ENCODE measurements at regions not wholly inside any gene's neighbourhood (a gene's known extent, or its start where the extent isn't known, plus 50 kb on each side); places are given as distances from the start of the nearest gene placed in this dataset.

DNA sequence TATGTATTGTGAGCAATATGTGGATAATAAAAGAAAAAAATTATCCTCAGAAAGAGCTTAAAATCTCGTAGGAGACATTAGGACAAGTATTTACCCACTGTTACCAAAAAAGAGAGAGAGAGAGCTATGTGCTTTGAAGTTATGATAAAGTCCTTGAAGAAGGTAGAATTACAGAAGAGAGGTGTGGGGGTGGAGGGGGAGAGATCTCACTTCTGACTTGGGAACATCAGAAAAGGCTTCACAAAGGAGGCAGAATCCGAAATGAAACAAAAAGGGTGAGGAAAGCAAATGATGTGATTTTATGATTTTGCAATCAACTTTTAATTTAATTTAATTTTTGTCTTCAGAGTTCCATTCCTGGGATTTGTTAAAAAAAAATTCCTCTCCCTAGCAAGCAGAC, 311.8 kb upstream of the ATP2B1 start:
- intact Hi-C loops (cut with micrococcal nuclease; ENCODE audit: unreplicated experiment), result no loop called here
- Histone ChIP-seq H3K9me3 (replicated peaks; ENCODE audit: control insufficient read depth, insufficient read depth, low read length) (no peaks in the 10 kb centered on the region), H3K4me3 (no peak overlapping the region), H3K79me2 (ENCODE audit: control insufficient read depth, insufficient read depth, low read length) (no peaks in the 10 kb centered on the region), H3K4me1 (ENCODE audit: control insufficient read depth, insufficient read depth, low read length) (no peaks in the 10 kb centered on the region), H3K27ac (ENCODE audit: control insufficient read depth, insufficient read depth) (no peak overlapping the region), H3K36me3 (ENCODE audit: control insufficient read depth in 2 of 2, insufficient read depth in 2 of 2, low read length in 1 of 2) (no peaks in the 10 kb centered on the region), H2AFZ (ENCODE audit: control insufficient read depth, low read depth, low read length) (no peak overlapping the region), H3K27me3 (replicated peaks in 1 of 2; ENCODE audit: control insufficient read depth in 2 of 2, insufficient read depth in 2 of 2, low read length in 1 of 2) (no peaks in the 10 kb centered on the region), H3K4me2 (ENCODE audit: control insufficient read depth, insufficient read depth) (no peak overlapping the region), H3K9ac (ENCODE audit: control insufficient read depth, insufficient read depth, low read length) (no peak overlapping the region), H4K20me1 (ENCODE audit: control insufficient read depth, insufficient read depth) (no peaks in the 10 kb centered on the region)
- SMC1A ChIA-PET (ENCODE audit: uncharacterized antibody, unreplicated experiment), result interaction anchor here (1.0 to 1.4 kb wide), 3 partner anchors 32 to 477 kb away, joined by 3 to 7 read pairs (median 3); no protein-coding TSS in a partner anchor
- POLR2A ChIA-PET, result no interaction called here
- no peak for TF ChIP-seq MYC (IDR thresholded peaks at IDR 0.05; ENCODE audit: insufficient read depth, insufficient read length, insufficient replicate concordance, low read length, severe bottlenecking)
- no TSS peak for BruUV-seq (replicated peaks)
- no peak for DNase-seq (ENCODE audit: low read depth, low spot score)
- ATAC-seq, result no peak
- in situ Hi-C loops (cut with MboI), result no loop called here
- no peak for FAIRE-seq
- CTCF ChIA-PET, result interaction anchor here (0.6 to 1.3 kb wide), 7 partner anchors 11 to 479 kb away, joined by 3 to 5 read pairs (median 4); no protein-coding TSS in a partner anchor
- WGBS (ENCODE audit: insufficient coverage, insufficient replicate concordance, low lambda C conversion rate, missing lambda C conversion rate), result 40% methylated on average over 2 of the region's 2 CpGs
- RAD21 ChIA-PET (ENCODE audit: unreplicated experiment), result no interaction called here

GRCh38 chr12:90020014-90020413, 311.4 kb upstream of the ATP2B1 start:
- Histone ChIP-seq H3K9me3 (replicated peaks; ENCODE audit: control insufficient read depth, insufficient read depth, low read length) (no peaks in the 10 kb centered on the region), H3K79me2 (ENCODE audit: control insufficient read depth, insufficient read depth, low read length) (no peaks in the 10 kb centered on the region), H3K9ac (ENCODE audit: control insufficient read depth, insufficient read depth, low read length) (no peak overlapping the region), H3K27me3 (replicated peaks in 1 of 2; ENCODE audit: control insufficient read depth in 2 of 2, insufficient read depth in 2 of 2, low read length in 1 of 2) (no peaks in the 10 kb centered on the region), H3K4me2 (ENCODE audit: control insufficient read depth, insufficient read depth) (no peak overlapping the region), H2AFZ (ENCODE audit: control insufficient read depth, low read depth, low read length) (no peak overlapping the region), H3K4me3 (no peak overlapping the region), H3K4me1 (ENCODE audit: control insufficient read depth, insufficient read depth, low read length) (no peaks in the 10 kb centered on the region), H3K36me3 (ENCODE audit: control insufficient read depth in 2 of 2, insufficient read depth in 2 of 2, low read length in 1 of 2) (no peaks in the 10 kb centered on the region), H3K27ac (ENCODE audit: control insufficient read depth, insufficient read depth) (no peak overlapping the region), H4K20me1 (ENCODE audit: control insufficient read depth, insufficient read depth) (no peaks in the 10 kb centered on the region)
- CTCF ChIA-PET, result interaction anchor here (0.6 to 1.0 kb wide), 6 partner anchors 28 to 479 kb away, joined by 3 to 4 read pairs (median 4); no protein-coding TSS in a partner anchor
- SMC1A ChIA-PET (ENCODE audit: uncharacterized antibody, unreplicated experiment), result interaction anchor here (1.0 to 1.4 kb wide), 3 partner anchors 31 to 477 kb away, joined by 3 to 7 read pairs (median 3); no protein-coding TSS in a partner anchor
- intact Hi-C loops (cut with micrococcal nuclease; ENCODE audit: unreplicated experiment), result no loop called here
- POLR2A ChIA-PET, result no interaction called here
- 100% methylated on average over 1 of the region's 1 CpG for WGBS (ENCODE audit: insufficient coverage, insufficient replicate concordance, low lambda C conversion rate, missing lambda C conversion rate)
- RAD21 ChIA-PET (ENCODE audit: unreplicated experiment), result interaction anchor here (3.2 kb wide), 1 partner anchor 476 kb away, joined by 10 read pairs; no protein-coding TSS in a partner anchor
- TF ChIP-seq DPF2 (IDR thresholded peaks at IDR 0.05) (no peak), CHD4 (IDR thresholded peaks at IDR 0.05) (no peak), RAD21 (IDR thresholded peaks at IDR 0.05; ENCODE audit: insufficient read depth, low read depth, low read length) (no peak), NFXL1 (IDR thresholded peaks at IDR 0.05; ENCODE audit: borderline replicate concordance) (no peak), JUNB (IDR thresholded peaks at IDR 0.05) (no peak), TCF12 (IDR thresholded peaks at IDR 0.05; ENCODE audit: low read depth, low read length) (no peak), SIN3A (IDR thresholded peaks at IDR 0.05; ENCODE audit: low read depth, low read length) (no peak), RFX5 (IDR thresholded peaks at IDR 0.05; ENCODE audit: low read depth, low read length) (no peak)
- TF ChIP-seq, protein P1, sequence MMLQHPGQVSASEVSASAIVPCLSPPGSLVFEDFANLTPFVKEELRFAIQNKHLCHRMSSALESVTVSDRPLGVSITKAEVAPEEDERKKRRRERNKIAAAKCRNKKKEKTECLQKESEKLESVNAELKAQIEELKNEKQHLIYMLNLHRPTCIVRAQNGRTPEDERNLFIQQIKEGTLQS (IDR thresholded peaks at IDR 0.05; ENCODE audit: borderline replicate concordance, extremely low read depth, low read depth, low read length), result no peak
- ATAC-seq (no peak), FAIRE-seq (no peak), DNase-seq (ENCODE audit: low read depth, low spot score) (no peak)
- BruUV-seq (replicated peaks), result no TSS peak
- in situ Hi-C loops (cut with MboI), result no loop called here

Data from GM12878 (cell line).